Neural cell (in vitro differentiated cells): ENCODE measurements at regions not wholly inside any gene's neighbourhood (a gene's known extent, or its start where the extent isn't known, plus 50 kb on each side); places are given as distances from the start of the nearest gene placed in this dataset.

Source experiments
- CTCF ChIP-seq: fragments of 450-650 bp; IDR thresholded peaks from 2 replicates; pipeline ENCODE4 v1.5.1; 2014; ENCODE audit warnings: antibody characterized with exemption, mild to moderate bottlenecking, moderate library complexity; ENCODE audit not compliant: poor library complexity, severe bottlenecking
- EP300 ChIP-seq: fragments of 450-650 bp; conservative IDR thresholded peaks from 2 replicates; pipeline ENCODE4 v1.6.1; 2014; ENCODE audit warnings: antibody characterized with exemption, mild to moderate bottlenecking, moderate library complexity; ENCODE audit not compliant: poor library complexity, severe bottlenecking
- EZH2 ChIP-seq: fragments of 200-600, 300-800 bp; shearing (Covaris generic), sonication (generic); IDR thresholded peaks from 2 replicates; pipeline ENCODE4 v1.6.1; 2014; ENCODE audit warnings: antibody characterized with exemption, low read length, borderline replicate concordance, mild to moderate bottlenecking; ENCODE audit not compliant: insufficient read depth, poor library complexity, severe bottlenecking
- POLR2AphosphoS5 ChIP-seq: IDR thresholded peaks from 2 replicates; pipeline ENCODE4 v1.6.1; 2012
- RAD21 ChIP-seq: fragments of 450-650 bp; conservative IDR thresholded peaks from 2 replicates; pipeline ENCODE4 v1.6.1; 2014; ENCODE audit warnings: antibody characterized with exemption, mild to moderate bottlenecking, moderate library complexity
- REST ChIP-seq: IDR thresholded peaks from 2 replicates; pipeline ENCODE4 v1.6.1; 2012; ENCODE audit warnings: borderline replicate concordance
- TAF1 ChIP-seq: IDR thresholded peaks from 2 replicates; pipeline ENCODE4 v1.6.1; 2012; ENCODE audit warnings: low read depth

GRCh38 chr20:55255016-55255415, 750.3 kb downstream of the CBLN4 start:
- TF ChIP-seq CTCF (no peak), RAD21 (no peak), REST (no peak), EZH2 (no peak), EP300 (no peak), TAF1 (no peak), POLR2AphosphoS5 (no peak)
